ENCODE measurements at regions not wholly inside any gene's neighbourhood (a gene's known extent, or its start where the extent isn't known, plus 50 kb on each side); places are given as distances from the start of the nearest gene placed in this dataset.

DNA sequence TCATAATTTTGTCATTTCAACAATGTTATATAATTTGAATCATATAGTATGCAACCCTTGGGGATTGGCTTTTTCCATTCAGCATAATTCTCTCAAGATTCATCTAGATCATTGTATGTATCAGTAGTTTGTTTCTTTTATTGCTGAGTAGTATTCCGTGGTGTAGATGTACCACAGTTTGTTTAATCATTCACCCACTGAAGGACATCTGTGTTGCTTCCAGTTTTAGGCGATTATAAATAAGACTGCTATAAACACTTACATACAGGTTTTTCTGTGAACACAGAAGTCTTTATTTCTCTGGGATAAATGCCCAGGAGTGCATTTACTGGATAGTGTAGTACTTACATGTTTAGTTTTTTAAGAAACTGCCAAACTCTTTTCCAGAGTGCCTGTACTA is 374.1 kb downstream of the DEPDC1B start:
- no peak for DNase-seq
- no peak for TF ChIP-seq POLR2A (IDR thresholded peaks at IDR 0.05; ENCODE audit: low read length)
- TF ChIP-seq GATA1 (IDR thresholded peaks at IDR 0.05; ENCODE audit: low read depth, low read length) = no peak

DNA sequence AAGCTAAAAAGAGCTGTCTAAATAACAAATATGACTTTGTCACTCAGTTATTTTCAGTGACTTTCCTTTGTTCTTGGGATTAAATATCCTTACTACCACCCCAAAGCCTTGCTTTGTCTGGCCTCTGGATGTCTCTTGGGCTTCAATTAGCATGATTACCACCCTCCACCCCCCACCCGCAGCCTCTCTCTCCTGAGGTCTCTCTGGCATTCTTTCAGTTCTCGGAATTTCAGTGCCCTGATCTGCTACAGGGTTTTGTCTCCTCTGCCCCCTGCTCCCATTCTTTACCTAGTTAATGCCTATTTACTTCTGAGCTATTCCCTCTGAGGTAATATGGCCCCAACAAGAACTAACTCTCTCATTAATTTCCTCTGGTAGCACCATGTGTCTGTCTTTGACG is 376.4 kb downstream of the DEPDC1B start:
- DNase-seq = no peak
- TF ChIP-seq POLR2A (IDR thresholded peaks at IDR 0.05; ENCODE audit: low read length) = no peak
- TF ChIP-seq GATA1 (IDR thresholded peaks at IDR 0.05; ENCODE audit: low read depth, low read length) = no peak

DNA sequence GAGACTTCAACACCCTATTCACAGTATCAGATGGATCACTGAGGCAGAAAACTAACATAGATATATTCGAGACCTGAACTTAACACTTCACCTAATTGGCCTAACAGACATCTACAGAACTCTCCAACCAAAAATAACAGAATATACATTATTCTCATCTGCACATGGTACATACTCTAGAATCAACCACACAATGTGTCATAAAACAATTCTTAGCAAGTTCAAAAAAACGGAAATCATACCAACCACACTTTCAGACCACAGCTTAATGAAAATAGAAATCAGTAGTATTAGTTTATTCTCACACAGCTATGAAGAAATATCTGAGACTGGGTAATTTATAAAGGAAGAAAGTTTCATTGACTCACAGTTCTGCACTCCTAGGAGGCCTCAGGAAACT is 387.9 kb downstream of the DEPDC1B start:
- TF ChIP-seq POLR2A (IDR thresholded peaks at IDR 0.05; ENCODE audit: low read length) = no peak
- no peak for DNase-seq

DNA sequence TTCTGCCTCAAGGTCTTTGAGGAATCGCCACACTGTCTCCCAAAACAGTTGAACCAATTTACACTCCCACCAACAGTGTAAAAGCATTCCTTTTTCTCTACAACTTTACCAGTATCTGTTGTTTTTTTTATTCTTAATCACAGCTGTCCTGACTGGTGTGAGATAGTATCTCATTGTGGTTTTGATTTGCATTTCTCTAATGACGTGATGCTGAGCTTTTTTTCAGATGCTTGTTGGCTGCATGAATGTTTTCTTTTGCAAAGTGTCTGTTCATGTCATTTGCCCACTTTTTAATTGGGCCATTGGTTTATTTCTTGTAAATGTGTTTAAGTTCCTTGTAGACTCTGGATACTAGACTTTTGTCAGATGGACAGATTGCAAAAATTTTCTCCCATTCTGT is 400.0 kb downstream of the DEPDC1B start:
- no peak for DNase-seq

DNA sequence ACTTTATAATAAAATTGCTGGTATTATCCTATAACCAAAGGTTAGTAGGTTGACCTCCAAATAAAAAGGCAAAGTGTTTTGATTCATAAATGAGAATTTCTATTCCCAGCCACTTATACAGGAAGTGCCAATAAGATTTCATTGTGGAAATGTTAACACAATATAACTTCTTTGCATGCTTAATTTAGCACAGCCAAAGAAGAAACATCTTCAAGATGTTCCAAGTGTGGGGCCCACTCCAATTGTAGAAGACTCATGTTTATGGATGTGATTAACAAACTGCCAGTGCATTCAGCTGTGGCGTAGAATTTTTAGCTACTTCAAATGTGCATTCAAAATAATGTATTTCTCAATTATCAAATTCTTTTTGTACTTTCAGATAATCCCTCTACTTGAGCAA is 402.3 kb downstream of the DEPDC1B start:
- DNase-seq = no peak
- no peak for TF ChIP-seq POLR2A (IDR thresholded peaks at IDR 0.05; ENCODE audit: low read length)
- no peak for TF ChIP-seq GATA1 (IDR thresholded peaks at IDR 0.05; ENCODE audit: low read depth, low read length)

More for the DNA sequence above, 400.0 kb downstream of the DEPDC1B start:
- no peak for TF ChIP-seq POLR2A (IDR thresholded peaks at IDR 0.05; ENCODE audit: low read length)
- TF ChIP-seq GATA1 (IDR thresholded peaks at IDR 0.05; ENCODE audit: low read depth, low read length) = no peak

DNA sequence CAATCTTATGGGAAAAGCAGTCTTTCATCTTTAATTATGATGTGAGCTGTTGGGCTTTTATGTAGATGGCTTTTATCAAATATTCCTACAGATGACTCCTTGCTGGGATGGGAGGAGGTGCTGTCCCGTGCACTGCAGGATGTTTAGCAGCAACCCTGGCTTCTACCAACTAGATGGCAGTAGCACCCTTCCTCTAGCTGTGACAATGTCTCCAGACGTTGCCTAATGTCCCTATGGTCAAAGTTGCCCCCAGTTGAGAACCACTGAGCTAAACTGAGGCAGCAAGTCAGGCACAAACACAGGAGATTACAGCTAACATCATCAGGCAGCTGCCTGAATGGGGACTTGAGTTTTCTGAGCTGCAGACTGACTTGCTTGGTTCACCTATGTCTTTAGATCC is 401.9 kb upstream of the PDE4D start:
- TF ChIP-seq GATA1 (IDR thresholded peaks at IDR 0.05; ENCODE audit: low read depth, low read length) (no peak), POLR2A (IDR thresholded peaks at IDR 0.05; ENCODE audit: low read length) (no peak)
- DNase-seq = peak in 1 of 2 experiments; percentile 7

DNA sequence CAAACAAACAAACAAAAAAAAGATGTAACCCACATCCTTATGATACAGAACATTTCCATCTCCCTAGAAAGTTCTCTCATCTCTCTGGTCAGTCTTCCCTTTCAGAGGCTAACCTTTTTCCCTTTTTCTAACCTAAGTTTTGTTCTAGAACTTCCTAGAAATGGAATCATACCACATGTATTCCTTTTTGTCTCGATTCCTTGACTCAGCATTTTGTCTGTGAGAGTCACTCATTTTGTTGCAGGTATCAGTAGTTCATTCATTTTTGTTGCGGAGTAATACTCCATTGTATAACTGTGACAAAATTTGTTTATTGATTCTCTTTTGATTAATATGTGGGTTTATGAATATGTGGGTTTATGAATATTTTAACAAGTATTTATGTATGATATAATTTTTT is 400.0 kb upstream of the PDE4D start:
- no peak for TF ChIP-seq POLR2A (IDR thresholded peaks at IDR 0.05; ENCODE audit: low read length)
- TF ChIP-seq GATA1 (IDR thresholded peaks at IDR 0.05; ENCODE audit: low read depth, low read length) = no peak
- no peak for DNase-seq

DNA sequence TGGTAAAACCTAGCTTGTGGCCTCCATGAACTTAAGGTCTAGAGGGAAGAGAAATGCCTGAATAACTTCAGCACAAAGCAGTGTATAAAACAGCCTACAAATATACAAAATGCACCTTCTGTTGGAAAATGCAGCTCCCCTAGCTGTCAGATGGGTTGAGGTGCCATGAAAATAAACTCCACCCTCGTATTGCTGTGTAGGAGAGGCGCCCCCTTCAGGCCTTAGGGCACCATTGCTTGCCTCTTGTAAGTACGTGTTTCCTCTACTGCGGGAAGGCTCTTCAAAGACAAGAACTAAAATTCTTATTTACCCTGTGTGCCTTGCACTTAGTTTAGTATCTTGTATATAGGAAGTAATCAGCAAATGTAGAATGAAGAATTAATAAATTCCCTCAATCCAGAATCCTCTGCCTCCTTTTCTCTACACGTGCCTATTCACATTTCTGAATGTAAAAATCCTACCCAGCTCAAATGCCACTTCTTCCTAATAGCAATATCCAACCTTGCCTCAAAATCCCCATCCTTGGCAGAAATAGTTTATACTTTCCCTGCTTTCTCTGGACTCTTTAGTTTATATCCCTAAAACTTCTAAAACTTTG is 393.7 kb upstream of the PDE4D start:
- TF ChIP-seq POLR2A (IDR thresholded peaks at IDR 0.05; ENCODE audit: low read length) (no peak), GATA1 (IDR thresholded peaks at IDR 0.05; ENCODE audit: low read depth, low read length) (no peak)
- DNase-seq = peak; percentile 79 to 80

DNA sequence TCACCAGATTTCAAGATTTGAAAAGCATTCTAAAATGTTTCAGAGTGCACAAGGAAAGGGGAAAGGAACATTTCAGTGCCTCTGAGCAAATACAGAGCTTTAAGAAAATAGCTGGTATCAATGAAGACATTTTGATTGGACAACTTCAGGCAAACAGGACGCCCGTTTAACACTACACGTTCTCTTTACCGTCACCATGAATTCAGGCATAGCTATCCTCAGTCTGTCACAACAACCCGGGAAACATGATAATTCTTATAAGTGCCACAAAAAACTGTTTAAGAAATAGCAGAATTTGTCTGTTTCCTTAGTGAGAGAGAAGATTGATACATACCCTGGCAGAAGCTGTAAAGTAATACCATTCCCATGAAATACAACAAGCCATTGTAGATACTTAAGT is 392.4 kb upstream of the PDE4D start:
- no peak for DNase-seq

DNA sequence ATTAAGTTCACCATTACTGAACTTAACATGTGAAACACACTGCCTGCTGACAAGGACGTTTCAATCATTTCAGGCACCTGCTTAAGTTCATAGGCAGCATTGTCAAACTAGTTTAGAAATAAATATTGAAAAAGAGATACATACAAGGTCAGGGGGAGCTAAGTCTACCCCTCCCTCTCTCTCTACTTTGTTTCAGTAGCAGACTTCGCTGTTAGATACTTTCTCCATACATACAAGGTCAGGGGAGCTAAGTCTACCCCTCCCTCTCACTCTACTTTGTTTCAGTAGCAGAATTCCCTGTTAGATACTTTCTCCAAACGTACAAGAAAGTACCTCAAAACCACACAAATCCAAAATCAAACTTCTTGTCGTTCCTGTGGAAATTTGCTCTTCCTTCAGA is 387.4 kb upstream of the PDE4D start:
- TF ChIP-seq POLR2A (IDR thresholded peaks at IDR 0.05; ENCODE audit: low read length) (no peak), GATA1 (IDR thresholded peaks at IDR 0.05; ENCODE audit: low read depth, low read length) (no peak)
- DNase-seq = no peak

More for the DNA sequence above, 392.4 kb upstream of the PDE4D start:
- TF ChIP-seq POLR2A (IDR thresholded peaks at IDR 0.05; ENCODE audit: low read length) (no peak), GATA1 (IDR thresholded peaks at IDR 0.05; ENCODE audit: low read depth, low read length) (no peak)

DNA sequence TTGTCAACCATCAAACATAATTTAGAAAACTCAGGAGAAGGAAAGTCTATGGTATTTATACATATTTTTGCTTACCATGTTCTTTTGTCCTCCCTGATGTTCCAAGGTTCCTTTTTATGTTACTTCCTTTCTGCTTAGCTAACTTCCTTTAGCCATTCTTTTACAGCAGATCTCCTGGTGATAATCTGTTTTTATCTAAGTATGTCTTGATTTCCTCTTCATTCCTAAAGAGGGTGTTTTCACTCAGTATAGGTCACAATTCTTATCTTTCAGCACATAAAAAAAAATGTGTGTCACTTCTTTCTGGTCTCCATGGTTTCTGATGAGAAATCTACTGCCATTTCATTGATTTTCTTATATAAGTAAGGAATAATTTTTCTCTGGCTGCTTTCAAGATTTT is 384.4 kb upstream of the PDE4D start:
- TF ChIP-seq POLR2A (IDR thresholded peaks at IDR 0.05; ENCODE audit: low read length) (no peak), GATA1 (IDR thresholded peaks at IDR 0.05; ENCODE audit: low read depth, low read length) (no peak)
- DNase-seq = no peak

DNA sequence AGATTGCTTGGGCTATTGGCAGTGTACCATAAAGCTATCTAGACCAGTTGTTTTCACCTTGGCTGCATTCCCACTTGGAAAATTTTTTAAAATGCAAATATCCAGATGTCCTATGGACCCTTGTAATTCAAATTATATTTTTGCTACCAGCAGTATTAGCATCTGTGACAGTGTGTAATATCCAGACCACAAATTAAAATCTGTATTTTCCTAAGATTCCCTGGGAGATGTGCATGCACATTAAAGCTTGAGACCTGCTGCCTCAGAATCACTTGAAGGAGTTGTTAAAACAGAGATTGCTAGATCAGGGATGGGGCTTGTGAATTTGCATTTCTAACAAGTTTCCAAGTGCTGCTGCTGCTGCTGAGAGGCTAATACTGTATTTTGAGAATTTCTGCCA is 381.2 kb upstream of the PDE4D start:
- TF ChIP-seq POLR2A (IDR thresholded peaks at IDR 0.05; ENCODE audit: low read length) (no peak), GATA1 (IDR thresholded peaks at IDR 0.05; ENCODE audit: low read depth, low read length) (no peak)
- no peak for DNase-seq

DNA sequence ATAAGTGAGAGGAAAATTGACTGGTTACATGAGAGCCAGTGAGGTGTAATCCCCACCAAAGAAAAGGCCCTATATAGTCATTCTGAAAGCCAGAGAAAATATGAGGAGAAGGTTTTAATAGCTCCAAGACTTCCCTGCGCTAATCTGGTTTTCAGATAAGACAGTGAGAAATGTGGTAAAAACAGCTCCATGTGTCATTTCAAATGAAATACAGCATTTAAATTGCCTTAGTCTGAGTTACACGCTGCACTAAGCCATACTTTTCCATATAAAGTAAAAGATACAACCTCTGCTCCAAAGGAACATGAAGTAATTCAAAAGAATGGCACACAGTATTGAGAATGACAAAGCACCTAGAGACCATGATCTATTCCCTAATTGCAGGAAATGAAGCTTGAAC is 378.0 kb upstream of the PDE4D start:
- no peak for DNase-seq
- TF ChIP-seq POLR2A (IDR thresholded peaks at IDR 0.05; ENCODE audit: low read length) = no peak
- no peak for TF ChIP-seq GATA1 (IDR thresholded peaks at IDR 0.05; ENCODE audit: low read depth, low read length)

DNA sequence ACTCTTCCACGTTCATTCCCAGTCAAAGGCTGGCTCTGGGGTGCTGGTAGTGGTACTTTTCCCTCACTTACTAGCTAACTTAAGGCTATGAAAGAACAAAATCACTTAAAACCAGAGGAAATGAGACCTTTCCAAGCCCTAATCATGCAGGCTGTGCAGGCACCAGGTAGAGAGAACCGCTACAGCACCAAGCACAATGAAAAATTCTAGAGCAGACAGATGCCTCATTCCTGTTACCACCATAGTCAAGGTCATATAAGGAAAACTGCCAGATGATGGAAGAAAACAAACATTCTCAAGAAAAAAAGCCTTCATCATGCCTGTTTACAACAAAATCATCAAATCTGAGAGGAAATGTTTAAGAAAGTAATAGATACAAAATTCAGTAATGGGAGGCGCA is 374.4 kb upstream of the PDE4D start:
- DNase-seq = no peak
- TF ChIP-seq GATA1 (IDR thresholded peaks at IDR 0.05; ENCODE audit: low read depth, low read length) = no peak
- TF ChIP-seq POLR2A (IDR thresholded peaks at IDR 0.05; ENCODE audit: low read length) = no peak

DNA sequence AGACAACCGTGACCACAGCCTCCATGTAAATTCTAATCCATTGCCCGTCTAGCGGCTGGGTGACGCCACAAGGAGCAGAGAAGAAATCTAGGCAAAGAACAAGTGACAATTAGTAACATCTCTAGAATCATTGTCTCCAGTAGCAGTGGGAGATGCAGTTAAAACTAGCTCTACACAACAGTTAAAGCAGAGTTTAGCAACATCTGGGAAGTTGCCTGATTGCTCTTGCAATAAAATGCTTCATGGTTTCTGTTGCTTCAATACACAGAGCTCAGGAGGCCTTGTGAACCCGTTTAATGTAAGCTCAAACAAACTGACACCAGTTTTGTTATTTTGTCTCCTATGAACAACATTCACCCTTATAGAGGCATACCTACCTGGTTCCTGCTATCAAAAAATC is 369.8 kb upstream of the PDE4D start:
- DNase-seq = no peak

More for the DNA sequence above, 369.8 kb upstream of the PDE4D start:
- no peak for TF ChIP-seq POLR2A (IDR thresholded peaks at IDR 0.05; ENCODE audit: low read length)
- TF ChIP-seq GATA1 (IDR thresholded peaks at IDR 0.05; ENCODE audit: low read depth, low read length) = no peak

All from erythroblast (primary cell).